Activated CD8-positive, alpha-beta memory T cell treated with anti-CD3 and anti-CD28 coated beads, Interleukin-2, amount 50 U/mL, for 24 hours (primary cell): ENCODE measurements at regions not wholly inside any gene's neighbourhood (a gene's known extent, or its start where the extent isn't known, plus 50 kb on each side); places are given as distances from the start of the nearest gene placed in this dataset.
"Not testable (repeated sequence)": the region's sequence is repeated elsewhere in the genome, so short reads cannot be mapped to it uniquely, and the experiment has no call there.

Experiments used
- DNase-seq: peaks from one replicate; pipeline ENCODE4 v3.0.0-alpha.2; 2020; ENCODE audit errors: extremely low read depth

DNA sequence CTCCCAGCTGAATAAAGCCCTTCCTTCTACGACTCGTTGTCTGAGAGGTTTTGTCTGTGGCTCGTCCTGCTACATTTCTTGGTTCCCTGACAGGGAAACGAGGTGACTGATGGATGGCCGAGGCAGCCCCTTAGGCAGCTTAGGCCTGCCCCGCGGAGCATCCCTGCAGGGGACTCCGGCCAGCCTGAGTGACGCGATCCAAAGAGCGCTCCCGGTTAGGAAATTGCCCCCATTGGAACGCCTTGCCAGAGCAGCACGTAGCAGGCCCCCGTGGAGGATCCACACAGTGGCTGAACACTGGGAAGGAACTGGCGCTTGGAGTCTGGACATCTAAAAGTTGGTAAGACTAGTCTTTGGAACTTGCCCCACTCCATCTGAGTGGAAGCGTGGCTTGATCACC is 296.8 kb upstream of the SGCG start:
- DNase-seq, result no peak

DNA sequence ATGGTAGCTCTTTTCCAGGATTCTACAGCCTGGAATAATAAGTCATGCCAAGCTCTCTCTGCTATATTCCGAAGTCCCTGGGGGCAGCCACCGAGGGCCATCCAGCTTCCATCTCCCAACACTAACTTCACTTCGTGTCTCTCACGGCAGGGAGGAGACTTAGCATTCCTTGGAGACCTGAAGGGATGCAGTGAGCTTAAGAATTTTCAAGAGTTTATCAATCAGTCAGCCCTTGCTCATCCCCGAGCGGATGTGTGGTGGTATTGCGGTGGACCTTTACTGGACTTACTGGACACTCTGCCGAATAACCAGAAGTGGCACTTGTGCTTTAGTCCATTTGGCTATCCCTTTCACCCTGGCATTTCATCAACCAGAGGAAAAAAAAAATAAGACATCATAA is 294.7 kb upstream of the SGCG start:
- DNase-seq, result not testable (repeated sequence)

DNA sequence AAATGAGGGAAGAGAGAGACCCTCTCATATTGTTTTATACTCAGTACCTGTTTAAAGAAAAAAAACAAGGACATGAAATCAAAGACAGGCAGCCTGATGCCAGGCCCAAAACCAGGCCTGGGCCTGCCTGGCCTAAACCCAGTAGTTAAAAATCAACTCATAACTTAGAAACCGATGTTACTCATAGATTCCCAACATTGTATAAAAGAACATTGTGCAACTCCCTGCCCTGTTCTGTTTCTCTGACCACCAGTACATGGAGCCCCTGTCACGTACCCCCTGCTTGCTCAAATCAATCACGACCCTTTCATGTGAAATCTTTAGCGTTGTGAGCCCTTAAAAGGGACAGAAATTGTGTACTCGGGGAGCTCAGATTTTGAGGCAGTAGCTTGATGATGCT is 291.4 kb upstream of the SGCG start:
- DNase-seq, result not testable (repeated sequence)

DNA sequence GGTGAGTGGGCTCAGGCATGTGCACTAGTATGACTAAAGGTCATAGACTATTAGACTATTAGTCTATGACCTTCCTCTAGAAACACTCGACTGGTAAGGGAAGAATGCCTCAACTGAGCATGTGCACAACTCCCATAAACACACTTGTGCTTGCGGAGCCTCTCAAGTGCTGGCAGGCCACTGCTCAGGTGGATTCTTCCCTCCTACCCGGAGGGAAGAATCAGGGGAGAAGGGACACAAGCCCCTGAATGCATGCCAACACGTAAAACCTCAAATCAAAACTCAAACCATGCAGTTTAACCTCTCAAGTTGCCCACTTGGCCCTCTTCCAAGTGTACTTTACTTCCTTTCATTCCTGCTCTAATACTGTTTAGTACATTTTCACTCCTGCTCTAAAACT is 287.6 kb upstream of the SGCG start:
- DNase-seq, result no peak

DNA sequence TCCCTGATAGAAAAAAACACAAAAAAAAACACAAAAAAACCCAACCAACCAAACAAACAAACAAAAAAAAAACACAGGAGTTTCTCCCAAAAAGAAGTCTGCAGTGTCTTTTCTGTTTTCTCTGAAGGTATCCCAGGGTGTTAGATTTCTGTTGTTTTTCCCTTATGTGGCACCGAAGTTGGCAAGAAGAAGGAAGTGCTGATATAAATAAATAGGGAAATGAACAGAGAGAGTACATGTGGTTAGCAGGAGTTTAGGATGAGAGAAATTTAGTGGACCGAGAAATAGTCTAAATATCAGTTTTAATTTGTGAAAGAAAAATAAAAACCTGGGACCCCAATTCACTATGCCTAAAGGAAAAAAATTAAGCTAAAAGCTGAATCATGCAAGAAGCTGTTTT is 287.0 kb upstream of the SGCG start:
- no peak for DNase-seq

DNA sequence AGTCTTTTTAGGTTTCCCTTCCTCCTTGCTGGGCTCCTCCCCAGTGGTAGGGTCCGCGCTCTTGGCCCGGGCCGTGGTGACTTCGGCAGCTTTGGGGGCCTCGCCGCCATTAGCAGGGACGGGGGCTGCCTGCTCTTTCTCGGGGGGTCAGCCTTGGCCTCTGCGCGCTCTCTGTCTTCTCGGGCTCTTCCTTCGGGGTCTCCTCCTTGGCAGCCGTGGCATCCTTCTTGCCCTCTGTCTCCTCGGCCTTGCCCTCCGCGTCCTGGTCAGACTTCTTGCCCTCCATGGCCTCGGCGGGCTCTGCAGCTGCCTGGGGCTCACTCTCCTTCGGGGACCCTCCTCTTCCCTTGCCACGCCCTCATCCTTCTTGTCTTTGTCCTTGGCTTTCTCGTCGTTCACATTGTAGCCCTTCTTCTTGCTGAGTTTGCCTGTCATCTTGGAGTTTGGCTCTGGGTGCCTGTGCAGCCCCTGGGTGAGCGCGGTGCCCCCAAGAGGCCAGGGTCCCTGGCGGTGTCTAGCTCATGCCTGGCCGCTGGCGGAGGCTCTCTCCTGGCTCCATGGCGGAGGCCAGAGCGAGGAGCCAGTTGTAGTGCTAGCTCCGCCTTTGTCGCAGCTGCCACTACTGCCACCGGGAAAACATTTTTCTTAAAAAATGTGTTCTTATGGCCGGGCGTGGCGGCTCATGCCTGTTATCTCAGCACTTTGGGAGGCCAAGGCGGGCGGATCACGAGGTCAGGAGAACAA is 283.0 kb upstream of the SGCG start:
- no peak for DNase-seq

DNA sequence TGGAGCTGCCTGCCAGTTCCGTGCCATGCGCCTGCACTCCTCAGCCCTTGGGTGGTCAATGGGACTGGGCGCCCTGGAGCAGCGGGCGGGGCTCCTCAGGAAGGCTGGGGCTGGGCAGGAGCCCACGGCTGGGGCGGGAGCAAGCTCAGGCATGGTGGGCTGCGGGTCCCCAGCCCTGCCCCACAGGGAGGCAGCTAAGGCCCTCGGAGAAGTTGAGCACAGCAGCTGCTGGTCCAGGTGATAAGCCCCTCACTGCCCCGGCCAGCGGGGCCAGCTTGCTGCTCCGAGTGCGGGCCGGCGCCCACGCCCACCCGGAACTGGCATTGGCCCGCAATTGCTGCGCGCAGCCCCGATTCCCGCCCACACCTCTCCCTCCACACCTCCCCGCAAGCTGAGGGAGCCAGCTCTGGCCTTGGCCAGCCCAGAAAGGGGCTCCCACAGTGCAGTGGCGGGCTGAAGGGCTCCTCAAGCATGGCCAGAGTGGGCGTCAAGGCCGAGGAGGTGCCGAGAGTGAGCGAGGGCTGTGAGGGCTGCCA is 280.3 kb upstream of the SGCG start:
- DNase-seq, result not testable (repeated sequence)

DNA sequence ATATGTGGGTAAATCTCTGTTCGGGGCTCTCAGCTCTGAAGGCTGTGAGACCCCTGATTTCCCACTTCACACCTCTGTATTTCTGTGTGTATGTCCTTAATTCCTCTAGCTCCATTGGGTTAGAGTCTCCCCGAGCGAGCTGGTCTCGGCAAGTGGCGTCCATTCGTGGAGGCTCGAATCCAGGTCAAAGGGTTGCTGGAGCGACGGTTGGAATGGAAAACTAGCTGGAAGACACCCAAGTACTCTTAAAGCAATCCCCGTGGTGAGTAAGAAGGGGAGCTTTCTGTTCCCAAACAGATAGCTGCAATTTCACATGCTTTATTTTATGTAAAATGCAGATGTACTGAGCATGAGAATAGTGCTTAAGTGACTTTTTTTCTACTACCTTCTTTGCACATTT is 277.5 kb upstream of the SGCG start:
- DNase-seq, result no peak

DNA sequence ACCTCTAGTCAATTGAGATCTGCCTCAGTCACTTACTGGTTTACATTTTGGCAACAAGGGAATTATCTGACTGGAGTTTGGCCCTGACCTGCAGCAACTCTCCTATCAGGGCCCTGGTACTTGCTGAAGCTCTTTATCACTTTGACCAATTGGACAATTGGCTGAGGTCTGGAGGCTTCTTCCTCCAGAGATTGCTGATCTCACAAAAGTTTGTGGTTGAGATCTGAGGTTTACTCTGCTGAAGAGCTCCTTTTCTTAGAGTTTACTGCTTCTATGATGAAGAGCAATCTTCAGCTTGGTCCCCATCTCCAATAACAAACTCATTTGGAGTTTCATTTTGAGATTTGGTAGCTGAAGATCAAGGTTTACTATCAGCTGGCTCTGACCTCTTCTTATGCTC is 276.9 kb upstream of the SGCG start:
- DNase-seq, result no peak

DNA sequence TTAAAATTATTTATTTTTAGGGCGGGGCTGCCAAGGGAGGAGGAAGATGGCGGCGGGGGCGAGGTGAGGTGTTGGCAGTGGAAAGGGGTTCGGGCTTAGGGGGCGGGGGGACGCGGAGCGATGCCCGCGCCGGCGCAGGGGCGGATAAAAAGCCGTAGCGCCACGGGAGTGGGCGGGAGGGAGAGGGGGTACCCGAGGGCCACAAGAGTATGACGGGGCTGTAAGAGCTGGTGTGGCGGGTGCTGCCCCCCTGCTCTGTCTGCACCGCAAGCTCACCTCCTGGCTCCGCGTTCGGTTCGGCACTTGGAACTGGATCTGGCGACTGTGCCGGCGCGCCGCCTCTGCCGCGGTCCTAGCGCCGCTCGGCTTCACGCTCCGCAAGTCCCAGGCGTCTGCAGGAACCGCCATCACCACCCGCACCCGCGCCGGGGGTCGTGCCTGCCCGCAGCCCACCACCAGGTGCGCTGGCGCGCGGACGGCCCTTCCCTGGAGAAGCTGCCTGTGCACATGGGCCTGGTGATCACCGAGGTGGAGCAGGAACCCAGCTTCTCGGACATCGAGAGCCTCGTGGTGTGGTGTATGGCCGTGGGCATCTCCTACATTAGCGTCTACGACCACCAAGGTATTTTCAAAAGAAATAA is 265.2 kb upstream of the SGCG start:
- DNase-seq, result no peak

DNA sequence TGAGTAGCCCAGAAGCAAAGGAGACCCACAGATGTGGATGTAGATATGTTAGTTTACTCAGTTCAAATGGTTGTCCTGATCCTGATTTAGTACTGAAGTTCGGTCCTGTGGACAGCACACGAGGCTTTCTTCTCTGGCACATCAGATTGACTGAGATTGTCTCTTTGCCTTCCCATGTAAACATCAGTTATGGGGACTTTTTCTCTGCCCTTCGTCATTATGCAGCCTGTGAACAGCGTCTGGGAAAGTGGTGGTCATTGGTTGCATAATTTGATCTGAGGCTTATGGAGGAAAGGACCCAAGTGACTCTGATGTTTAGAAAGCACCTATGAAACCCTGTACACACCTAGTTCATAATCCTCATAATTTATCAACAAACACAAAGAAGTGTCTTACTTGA is 264.5 kb upstream of the SGCG start:
- DNase-seq, result not testable (repeated sequence)

DNA sequence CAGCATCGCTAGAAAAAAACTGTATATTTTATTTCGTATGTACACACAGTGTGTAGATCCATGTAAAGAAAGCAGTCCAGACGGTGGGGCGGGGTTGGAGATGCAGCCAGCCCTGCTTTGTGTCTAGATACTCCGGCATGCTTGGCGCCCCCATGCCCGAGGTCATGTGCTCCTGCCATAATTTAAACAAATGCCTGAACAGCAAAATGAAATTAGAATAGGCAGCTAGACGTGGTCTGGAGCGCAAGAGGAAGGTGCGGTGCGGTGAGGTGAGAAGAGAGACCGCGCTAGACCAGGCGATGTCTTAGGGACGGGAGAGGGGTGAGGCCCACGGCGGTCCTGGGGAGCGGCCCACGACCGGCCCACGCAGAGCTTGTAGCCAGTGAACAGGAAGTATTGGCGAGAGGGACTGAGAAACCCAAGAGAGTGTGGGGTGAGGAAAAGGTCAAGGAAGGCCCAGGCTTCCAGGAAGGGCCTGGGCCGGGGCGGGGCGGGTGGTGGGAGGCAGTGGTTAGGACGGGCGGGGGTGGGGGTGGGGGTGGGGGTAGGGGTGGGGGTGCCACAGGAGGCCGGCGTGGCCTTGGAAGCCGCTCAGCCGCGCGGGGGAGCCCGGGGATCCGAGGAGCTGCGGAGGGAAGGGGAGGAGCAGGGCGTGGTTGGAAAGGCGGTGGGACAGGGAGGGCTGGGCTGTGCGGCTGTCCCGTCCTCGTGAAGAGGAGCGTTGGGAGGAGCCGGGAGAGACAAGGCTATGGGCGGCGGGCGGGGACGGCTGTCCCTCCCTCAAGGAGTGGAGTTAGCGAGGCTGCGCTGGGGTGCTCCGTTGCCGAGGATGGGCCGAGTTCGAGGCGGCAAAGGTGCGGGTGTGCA is 254.7 kb upstream of the SGCG start:
- no peak for DNase-seq

DNA sequence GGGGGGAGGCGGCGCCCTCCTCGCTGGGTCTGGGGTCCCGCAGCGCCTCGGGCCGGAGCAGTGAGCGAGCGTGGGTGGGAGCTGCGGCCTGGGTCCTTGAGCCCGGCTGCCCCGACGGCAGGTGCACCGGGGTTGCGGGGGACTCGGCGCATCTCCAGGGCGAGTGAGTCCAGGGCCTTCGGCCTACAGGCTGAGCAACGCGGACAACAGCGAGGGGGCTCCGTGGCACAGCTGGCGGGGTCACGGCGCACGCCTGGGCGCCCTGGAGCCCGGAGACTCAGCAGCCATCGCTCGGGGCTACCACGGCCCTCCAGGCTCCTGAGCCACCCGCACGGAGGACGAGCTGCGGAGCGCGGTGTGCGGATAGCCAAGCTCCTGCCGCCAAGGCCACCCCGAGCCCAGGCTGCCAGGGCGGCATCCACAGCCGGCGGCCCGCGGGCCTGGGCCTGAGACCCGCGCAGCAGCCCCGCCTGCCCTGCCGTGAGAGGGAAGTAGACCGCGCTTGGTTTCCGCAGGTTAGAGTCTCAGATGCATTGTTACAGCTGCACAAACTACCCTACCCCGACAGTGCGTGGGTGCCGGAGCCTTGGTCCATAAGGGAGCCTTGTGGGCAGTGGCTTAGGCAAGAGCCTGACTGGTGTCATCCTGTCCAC is 253.9 kb upstream of the SGCG start:
- DNase-seq, result no peak

DNA sequence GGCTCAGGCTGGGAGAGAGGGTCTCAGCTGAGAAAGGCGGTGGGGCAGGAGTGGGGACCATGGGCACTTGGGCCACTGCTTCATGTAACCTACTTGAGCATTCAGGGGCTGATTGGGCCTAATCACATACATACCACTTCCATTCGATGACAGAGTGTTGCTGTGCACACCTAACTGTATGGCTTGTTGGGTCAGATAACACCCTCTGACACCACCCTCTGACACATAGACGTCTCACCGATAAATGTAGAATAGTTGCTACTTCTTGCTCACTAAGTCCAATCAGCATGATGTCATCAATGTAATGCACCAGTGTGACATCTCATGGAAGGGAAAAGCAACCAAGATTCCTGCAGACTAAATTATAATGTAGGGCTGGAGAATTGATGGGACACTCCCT is 252.9 kb upstream of the SGCG start:
- not testable (repeated sequence) for DNase-seq

DNA sequence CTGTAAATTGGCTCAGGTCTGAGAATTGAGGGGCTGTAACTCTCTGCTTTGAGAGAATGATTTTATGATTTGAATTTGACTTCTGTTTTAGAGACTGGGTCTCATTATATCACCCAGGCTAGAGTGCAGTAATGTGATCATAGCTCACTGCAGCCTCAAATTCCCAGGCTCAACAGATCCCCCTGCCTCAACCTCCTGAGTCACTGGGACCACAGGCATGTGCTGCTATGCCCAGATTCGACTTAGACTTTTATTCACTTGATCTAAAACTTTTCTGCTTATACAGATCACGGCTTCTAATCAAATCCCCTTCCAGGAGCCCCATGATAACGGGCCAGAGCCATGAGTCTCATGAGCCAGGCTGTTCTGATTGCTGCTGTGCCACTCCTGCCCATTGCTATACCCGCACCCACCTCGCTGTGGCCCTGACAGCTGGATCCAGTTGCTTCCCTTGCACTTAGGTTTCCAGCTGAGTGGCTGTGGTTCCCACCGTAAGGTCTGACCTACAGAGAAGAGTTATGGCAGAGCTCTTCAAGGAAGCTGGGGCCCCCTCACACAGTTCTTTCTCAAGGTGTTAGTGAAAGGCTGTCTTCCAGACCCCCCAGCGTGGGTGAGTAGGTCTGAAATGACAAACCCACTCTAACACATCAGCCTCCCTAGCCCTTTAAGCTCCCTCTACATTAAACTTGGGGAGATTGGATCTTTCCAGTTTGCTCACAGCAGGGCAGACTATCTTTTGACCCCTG is 251.2 kb upstream of the SGCG start:
- no peak for DNase-seq

DNA sequence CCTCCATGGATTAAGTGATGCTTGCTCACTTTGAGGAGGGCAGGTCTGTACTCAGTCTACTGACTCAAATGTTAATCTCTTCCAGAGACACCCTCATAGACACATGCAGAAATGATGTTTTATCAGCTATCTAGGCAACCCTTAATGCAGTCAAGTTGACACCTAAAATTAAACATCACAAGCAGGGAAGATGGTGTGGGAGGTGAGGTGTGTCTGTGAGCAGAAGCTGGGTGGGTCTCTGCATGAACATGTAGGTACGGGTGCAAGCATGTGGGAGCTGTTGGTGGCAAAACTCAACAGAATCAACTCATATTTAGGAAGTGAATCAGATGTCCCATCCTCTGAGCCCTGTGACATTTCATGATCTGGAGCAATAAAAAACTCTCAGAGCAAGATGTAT is 249.2 kb upstream of the SGCG start:
- DNase-seq, result no peak

DNA sequence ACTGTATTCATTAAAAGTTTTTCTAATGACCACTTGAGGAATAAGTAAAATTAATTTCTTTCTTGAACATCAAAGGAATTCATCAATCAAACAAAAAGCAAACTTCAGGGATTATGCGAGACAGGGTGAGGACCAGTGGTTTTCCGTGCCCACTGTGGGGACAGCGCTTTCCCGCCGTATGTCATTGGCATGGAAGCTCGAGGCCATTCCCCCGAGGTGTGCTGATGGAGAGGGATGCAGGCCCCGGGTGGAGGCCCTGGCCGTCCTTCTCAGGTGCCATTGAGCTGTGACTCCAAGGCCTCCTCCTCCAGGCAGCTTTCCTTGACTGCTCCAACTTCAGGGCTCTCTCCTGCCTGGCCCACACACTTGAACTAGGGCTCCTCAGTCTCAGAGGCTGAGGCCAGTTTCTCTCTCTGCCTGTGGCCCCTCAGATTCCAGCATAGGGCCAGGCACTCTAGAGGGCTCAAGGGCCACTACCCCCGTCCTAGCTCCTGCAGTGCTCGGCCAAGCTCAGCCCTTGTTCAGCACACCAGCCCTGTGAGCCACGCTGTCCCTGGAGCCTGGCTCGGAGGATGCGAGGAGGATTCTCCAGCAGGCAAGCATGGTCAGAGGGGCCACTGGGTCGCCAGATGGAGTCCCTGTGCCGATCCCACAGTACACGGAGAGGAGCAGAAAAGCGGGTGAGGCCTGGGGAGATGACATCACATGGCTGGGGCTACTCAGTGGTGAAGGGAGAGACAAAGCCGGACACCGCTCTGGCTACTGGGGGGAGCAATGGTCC is 248.0 kb upstream of the SGCG start:
- DNase-seq, result not testable (repeated sequence)

DNA sequence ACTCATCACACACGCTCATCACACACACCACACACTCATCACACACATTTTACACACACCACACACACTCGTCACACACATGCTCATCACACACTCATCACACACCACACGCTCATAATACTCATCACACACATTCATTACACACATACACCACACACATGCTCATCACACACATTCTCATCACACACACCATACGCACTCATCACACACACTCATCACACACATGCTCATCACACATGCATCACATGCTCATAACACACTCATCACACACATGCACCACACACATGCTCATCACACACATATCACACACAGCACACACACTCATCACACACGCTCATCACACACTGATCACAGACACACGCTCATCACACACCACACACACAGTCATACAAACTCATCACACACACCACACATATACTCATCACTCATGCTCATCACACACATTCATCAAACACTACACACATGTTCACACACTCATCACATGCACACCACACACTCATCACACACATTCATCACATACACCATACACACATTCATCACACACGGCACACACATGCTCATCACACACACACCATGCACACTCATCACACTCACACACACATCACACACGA is 247.1 kb upstream of the SGCG start:
- DNase-seq, result no peak

DNA sequence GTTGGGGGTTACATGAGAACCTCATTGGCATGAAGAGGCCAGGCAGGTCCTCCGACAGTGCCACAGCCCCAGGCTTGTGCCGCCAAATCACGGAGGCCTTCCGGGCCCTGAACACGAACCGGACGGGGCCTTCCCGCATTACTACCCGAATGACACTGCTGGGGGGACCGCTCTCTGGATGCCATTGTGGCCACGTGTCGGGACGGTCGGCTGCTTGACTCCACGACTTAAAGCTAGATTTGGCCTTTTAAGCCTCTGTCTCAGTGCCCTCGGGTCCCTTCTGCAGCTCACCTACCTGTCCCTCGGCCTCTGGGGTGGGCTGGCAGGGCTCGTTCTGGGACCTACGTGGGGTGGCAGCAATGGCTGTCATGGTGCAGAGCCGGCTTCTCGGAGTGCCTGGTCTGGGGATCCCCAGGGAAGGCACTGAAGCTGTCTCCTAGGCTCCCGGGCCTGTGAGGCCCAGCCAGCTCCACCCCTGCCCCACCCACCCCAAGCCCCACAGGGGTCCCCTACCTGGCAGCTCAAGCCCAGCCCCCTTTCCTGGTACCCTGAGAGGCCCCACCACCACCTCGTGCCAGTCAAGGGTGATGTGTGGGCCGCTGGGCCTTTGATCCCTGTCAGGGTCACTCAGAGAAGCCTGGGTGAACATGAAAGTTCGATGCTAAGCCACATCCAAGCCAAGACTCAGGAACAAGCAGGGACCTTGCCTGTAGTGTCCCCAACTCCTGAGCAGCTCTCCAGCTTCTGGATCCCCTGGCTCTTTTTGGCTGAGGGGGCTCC is 245.8 kb upstream of the SGCG start:
- DNase-seq, result no peak
